GM19438 (cell line): ENCODE measurements at regions not wholly inside any gene's neighbourhood (a gene's known extent, or its start where the extent isn't known, plus 50 kb on each side); places are given as distances from the start of the nearest gene placed in this dataset.

Experiments used
- ATAC-seq: cut with Tn5 transposase; IDR thresholded peaks from one replicate; pipeline ENCODE4 v1.9.1; 2021; ENCODE audit warnings: low read depth; ENCODE audit not compliant: unreplicated experiment

GRCh38 chr10:33532901-33533300 lies 198.4 kb upstream of the NRP1 start:
- no peak for ATAC-seq

- ATAC-seq = no peak
Measured at GRCh38 chr10:33529234-33529633, 194.8 kb upstream of the NRP1 start.

GRCh38 chr10:33524966-33525365 lies 190.5 kb upstream of the NRP1 start:
- no peak for ATAC-seq

GRCh38 chr10:33524041-33524440 lies 189.6 kb upstream of the NRP1 start:
- ATAC-seq = no peak

GRCh38 chr10:33523236-33523792 lies 188.8 kb upstream of the NRP1 start:
- ATAC-seq = no peak

GRCh38 chr10:33521904-33522303 lies 187.4 kb upstream of the NRP1 start:
- ATAC-seq = no peak

GRCh38 chr10:33521062-33521461 lies 186.6 kb upstream of the NRP1 start:
- ATAC-seq = no peak

GRCh38 chr10:33520223-33520622 lies 185.8 kb upstream of the NRP1 start:
- no peak for ATAC-seq

- ATAC-seq = no peak
Measured at GRCh38 chr10:33519130-33519860, 184.8 kb upstream of the NRP1 start.

GRCh38 chr10:33510206-33510605 lies 175.7 kb upstream of the NRP1 start:
- no peak for ATAC-seq

GRCh38 chr10:33509231-33509831 lies 174.9 kb upstream of the NRP1 start:
- ATAC-seq = peak; percentile 62

- ATAC-seq = no peak
Measured at GRCh38 chr10:33507662-33508425, 173.4 kb upstream of the NRP1 start.

GRCh38 chr10:33506838-33507661 lies 172.6 kb upstream of the NRP1 start:
- ATAC-seq = peak; percentile 86

GRCh38 chr10:33506391-33506790 lies 171.9 kb upstream of the NRP1 start:
- no peak for ATAC-seq

GRCh38 chr10:33501161-33501560 lies 166.7 kb upstream of the NRP1 start:
- no peak for ATAC-seq

- ATAC-seq = no peak
Measured at GRCh38 chr10:33498391-33498891, 164.0 kb upstream of the NRP1 start.

- ATAC-seq = no peak
Measured at GRCh38 chr10:33497338-33497737, 162.9 kb upstream of the NRP1 start.

GRCh38 chr10:33496096-33496495 lies 161.6 kb upstream of the NRP1 start:
- ATAC-seq = no peak

GRCh38 chr10:33494694-33495265 lies 160.3 kb upstream of the NRP1 start:
- no peak for ATAC-seq

- no peak for ATAC-seq
Measured at GRCh38 chr10:33493978-33494377, 159.5 kb upstream of the NRP1 start.
